ENCODE measurements at regions not wholly inside any gene's neighbourhood (a gene's known extent, or its start where the extent isn't known, plus 50 kb on each side); places are given as distances from the start of the nearest gene placed in this dataset.

DNA sequence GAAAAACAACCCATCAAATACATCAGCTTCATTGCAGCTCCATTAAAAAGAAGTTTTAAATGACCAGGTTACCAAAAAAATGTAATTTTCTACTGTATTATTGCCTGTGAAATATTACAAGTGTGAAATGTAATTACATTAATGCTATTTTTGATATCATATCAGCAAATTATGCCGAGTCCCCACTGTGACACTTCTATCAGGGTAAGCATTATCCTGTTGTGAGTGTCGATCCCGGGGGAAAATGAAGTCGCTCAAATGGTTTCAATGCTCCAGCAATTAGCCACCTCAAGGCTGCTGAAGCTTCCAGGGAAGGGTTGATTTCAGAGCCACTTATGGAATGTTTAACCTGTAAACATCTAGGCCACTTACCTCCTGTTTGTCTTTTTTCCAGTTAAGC is 70.4 kb downstream of the RCN1 start (continued):
- TF ChIP-seq ZNF274 (IDR thresholded peaks at IDR 0.05; ENCODE audit: borderline replicate concordance, low read depth, low read length), result no peak
- no peak for TF ChIP-seq ZFP36 (IDR thresholded peaks at IDR 0.05; ENCODE audit: low read depth, low read length, partially characterized antibody)

DNA sequence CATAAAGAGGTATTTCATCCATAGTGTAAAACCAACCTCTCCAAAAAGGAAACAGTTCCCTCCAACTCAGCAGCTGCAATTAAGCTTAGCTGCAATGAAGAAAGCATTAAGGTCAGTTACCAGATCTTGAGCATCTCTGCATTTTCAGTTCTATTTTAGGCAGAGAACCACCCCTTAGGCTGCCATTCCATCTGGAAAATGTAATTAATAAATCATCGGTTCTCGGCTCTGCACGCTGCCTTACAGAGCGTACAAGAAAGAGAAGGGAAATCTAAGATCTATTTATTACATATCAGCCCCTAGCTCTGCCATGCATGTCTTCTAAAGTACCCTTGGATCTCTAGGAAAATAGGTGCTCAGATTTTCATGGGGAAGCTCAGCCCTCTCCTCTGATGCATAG is 71.5 kb downstream of the RCN1 start:
- Histone ChIP-seq H3K27ac (ENCODE audit: extremely low read depth, low read depth, low read length) (no peak overlapping the region), H3K79me2 (ENCODE audit: control insufficient read depth, insufficient read depth, low read length) (no peaks in the 10 kb centered on the region), H3K4me1 (replicated peaks in 1 of 2; ENCODE audit: control insufficient read depth in 2 of 2, insufficient read depth in 2 of 2, low read length in 2 of 2) (no peaks in the 10 kb centered on the region), H3K9me3 (replicated peaks; ENCODE audit: control insufficient read depth, insufficient read depth, low read depth, low read length) (no peaks in the 10 kb centered on the region), H3K9ac (ENCODE audit: insufficient read depth in 1 of 2, low read depth in 2 of 2, low read length in 2 of 2) (no peak overlapping the region), H3K4me2 (ENCODE audit: insufficient read depth, low read length) (no peak overlapping the region), H3K4me3 (no peak overlapping the region), H3K27me3 (ENCODE audit: control insufficient read depth in 2 of 2, insufficient read depth in 2 of 2, low read length in 2 of 2) (no peaks in the 10 kb centered on the region; a peak in 1 of 5 replicates), H3K36me3 (ENCODE audit: control insufficient read depth, insufficient read depth, low read length) (no peaks in the 10 kb centered on the region), H3K9me1 (ENCODE audit: control insufficient read depth, insufficient read depth, low read length) (no peaks in the 10 kb centered on the region), H4K20me1 (replicated peaks; ENCODE audit: control insufficient read depth, insufficient read depth, low read length) (no peaks in the 10 kb centered on the region), H2AFZ (ENCODE audit: low read depth, low read length) (no peak overlapping the region)
- POLR2A ChIA-PET, result interaction anchor here (1.2 kb wide), 1 partner anchor 9 kb away, joined by 3 read pairs; no protein-coding TSS in a partner anchor
- ATAC-seq (no peak), DNase-seq (ENCODE audit: extremely low read depth in 1 of 4, low spot score in 3 of 4) (no peak), FAIRE-seq (no peak)
- 0% methylated on average over 4 of the region's 4 CpGs for WGBS (ENCODE audit: insufficient coverage, low coverage, missing lambda C conversion rate)
- CTCF ChIA-PET (ENCODE audit: low intra/inter-chr PET ratio), result no interaction called here
- in situ Hi-C loops (cut with MboI), result loop anchor here (10.0 to 25.0 kb wide), 3 partner anchors 768 to 1058 kb away; no protein-coding TSS in a partner anchor
- intact Hi-C loops (cut with micrococcal nuclease), result no loop called here
- no TSS peak for BruUV-seq (replicated peaks)
- TF ChIP-seq ZZZ3 (IDR thresholded peaks at IDR 0.05) (no peak), CBX1 (IDR thresholded peaks at IDR 0.05; ENCODE audit: low read depth) (no peak), HIVEP1 (CRISPR knock-in tag; IDR thresholded peaks at IDR 0.05) (no peak), PURB (CRISPR knock-in tag; IDR thresholded peaks at IDR 0.05; ENCODE audit: low read depth) (no peak)
- TF ChIP-seq, protein P1, sequence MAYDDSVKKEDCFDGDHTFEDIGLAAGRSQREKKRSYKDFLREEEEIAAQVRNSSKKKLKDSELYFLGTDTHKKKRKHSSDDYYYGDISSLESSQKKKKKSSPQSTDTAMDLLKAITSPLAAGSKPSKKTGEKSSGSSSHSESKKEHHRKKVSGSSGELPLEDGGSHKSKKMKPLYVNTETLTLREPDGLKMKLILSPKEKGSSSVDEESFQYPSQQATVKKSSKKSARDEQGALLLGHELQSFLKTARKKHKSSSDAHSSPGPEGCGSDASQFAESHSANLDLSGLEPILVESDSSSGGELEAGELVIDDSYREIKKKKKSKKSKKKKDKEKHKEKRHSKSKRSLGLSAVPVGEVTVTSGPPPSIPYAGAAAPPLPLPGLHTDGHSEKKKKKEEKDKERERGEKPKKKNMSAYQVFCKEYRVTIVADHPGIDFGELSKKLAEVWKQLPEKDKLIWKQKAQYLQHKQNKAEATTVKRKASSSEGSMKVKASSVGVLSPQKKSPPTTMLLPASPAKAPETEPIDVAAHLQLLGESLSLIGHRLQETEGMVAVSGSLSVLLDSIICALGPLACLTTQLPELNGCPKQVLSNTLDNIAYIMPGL (CRISPR knock-in tag; IDR thresholded peaks at IDR 0.05), result no peak
- TF ChIP-seq, protein P2, sequence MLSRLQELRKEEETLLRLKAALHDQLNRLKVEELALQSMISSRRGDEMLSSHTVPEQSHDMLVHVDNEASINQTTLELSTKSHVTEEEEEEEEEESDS (CRISPR knock-in tag; IDR thresholded peaks at IDR 0.05), result no peak

All from K562 (cell line).